Prostate gland (tissue), 2 donors: ENCODE measurements at regions not wholly inside any gene's neighbourhood (a gene's known extent, or its start where the extent isn't known, plus 50 kb on each side); places are given as distances from the start of the nearest gene placed in this dataset.
A peak's percentile ranks its signal among the peaks of the same experiment; 100 is the strongest.

ENCODE experiments used
- DNase-seq: peaks from one replicate; pipeline ENCODE4 v3.0.0-alpha.2; 2019; ENCODE audit warnings: low spot score
- H3K27ac ChIP-seq, 2 donors: fragments of 200-600 bp; sonication (generic); 2 replicates each; pipeline ENCODE4 v1.5.1; 2017 to 2019
- H3K27me3 ChIP-seq: fragments of 200-600 bp; sonication (generic); replicated peaks from 2 replicates; pipeline ENCODE4 v1.5.1; 2019; ENCODE audit not compliant: insufficient read depth
- H3K36me3 ChIP-seq, 2 donors: fragments of 200-600 bp; sonication (generic); 1 replicate in 1 of 2; 2 replicates in 1 of 2; pipeline versions ENCODE4 v1.5.1 to v1.8.1; 2017 to 2019
- H3K4me1 ChIP-seq: fragments of 200-600 bp; sonication (generic); replicated peaks from 2 replicates; pipeline ENCODE4 v1.5.1; 2019
- H3K4me3 ChIP-seq, 2 donors: fragments of 200-600 bp; sonication (generic); 2 replicates each; pipeline ENCODE4 v1.5.1; 2017 to 2019
- H3K9me3 ChIP-seq: fragments of 200-600 bp; sonication (generic); 2 replicates; pipeline ENCODE4 v1.5.1; 2017
- POLR2A ChIP-seq: fragments of 450-650 bp; IDR thresholded peaks from one replicate; pipeline ENCODE4 v1.6.1; 2016; ENCODE audit warnings: antibody characterized with exemption, mild to moderate bottlenecking
- POLR2AphosphoS5 ChIP-seq: sonication (generic); formaldehyde crosslinking; IDR thresholded peaks from one replicate; pipeline ENCODE4 v1.6.1; 2017; ENCODE audit warnings: antibody characterized with exemption
- WGBS: methylation state at CpG from one replicate; pipeline ENCODE4 v1.1.5; 2018; 5-methylcytosine and 5-hydroxymethylcytosine counted together
- intact Hi-C: fragments of 100-400 bp; cut with DNase I; formaldehyde crosslinking; loops from one replicate; pipeline ENCODE4 v1.14.2; 2022
- TF ChIP-seq, protein P1 (sequence below), 4 experiments: fragments of 200-600 bp in 2 of 4; fragments of 450-650 bp in 2 of 4; sonication (generic) in 2 of 4; IDR thresholded peaks; 1 replicate in 3 of 4; 2 replicates in 1 of 4; pipeline ENCODE4 v1.5.1; 2016 to 2019; ENCODE audit warnings: antibody characterized with exemption in 4 of 4, mild to moderate bottlenecking in 2 of 4, moderate library complexity in 2 of 4

DNA sequence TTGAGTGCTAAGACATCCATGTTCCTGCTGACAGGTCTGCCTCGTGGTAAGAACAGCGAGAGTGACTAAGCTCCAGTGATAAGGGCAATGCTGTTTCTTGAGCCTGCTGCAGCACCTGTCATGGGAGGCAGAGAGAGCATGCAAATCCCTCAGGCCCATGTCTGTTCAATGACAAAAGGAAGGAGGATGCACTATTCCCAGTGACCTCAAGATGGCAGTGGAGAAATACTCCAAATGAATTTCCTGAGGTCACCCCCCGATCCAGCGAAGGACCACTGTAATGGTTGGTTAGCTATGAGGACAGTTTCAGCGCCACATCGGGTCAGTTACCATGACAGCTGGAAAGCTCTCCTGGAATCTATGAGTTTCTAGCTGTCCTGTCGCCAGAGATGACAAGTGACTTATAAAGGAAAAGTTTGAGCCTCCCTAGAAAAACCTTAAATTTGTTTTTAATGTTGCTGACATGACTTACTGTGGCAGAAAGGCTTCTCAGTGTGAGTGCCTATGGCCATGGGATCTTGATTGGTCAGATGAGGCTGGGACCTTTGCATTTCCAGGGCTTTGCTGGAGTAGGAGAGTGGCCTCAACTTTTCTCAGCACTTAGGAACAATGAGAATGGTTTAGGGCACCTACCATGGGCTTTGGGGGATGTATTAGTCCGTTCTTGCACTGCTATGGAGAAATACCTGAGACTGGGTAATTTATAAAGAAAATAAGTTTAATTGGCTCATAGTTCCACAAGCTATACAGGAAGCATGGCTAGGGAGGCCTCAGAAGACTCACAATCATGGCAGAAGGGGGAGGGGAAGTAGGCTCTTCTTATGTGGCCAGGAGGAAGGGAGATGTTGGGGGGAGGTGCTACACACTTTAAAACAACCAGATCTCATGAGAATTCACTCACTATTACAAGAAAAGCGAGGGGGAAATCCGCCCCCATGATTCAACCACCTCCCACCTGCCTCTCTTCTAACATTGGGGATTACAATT lies 88.0 kb upstream of the TMEM260 start:
- WGBS: 33% methylated on average over 10 of the region's 10 CpGs
- no peaks in the 10 kb centered on the region for H3K4me1 ChIP-seq
- intact Hi-C loops: loop anchor here (5.0 kb wide), 1 partner anchor 821 kb away; no protein-coding TSS in a partner anchor
- DNase-seq: peak; percentile 19
- no peaks in the 10 kb centered on the region for H3K36me3 ChIP-seq
- H3K27me3 ChIP-seq: no peaks in the 10 kb centered on the region
- no peak overlapping the region for H3K27ac ChIP-seq
- H3K4me3 ChIP-seq: no peak overlapping the region
- no peaks in the 10 kb centered on the region for H3K9me3 ChIP-seq
- TF ChIP-seq POLR2AphosphoS5 (no peak), POLR2A (no peak)
- TF ChIP-seq, protein P1, sequence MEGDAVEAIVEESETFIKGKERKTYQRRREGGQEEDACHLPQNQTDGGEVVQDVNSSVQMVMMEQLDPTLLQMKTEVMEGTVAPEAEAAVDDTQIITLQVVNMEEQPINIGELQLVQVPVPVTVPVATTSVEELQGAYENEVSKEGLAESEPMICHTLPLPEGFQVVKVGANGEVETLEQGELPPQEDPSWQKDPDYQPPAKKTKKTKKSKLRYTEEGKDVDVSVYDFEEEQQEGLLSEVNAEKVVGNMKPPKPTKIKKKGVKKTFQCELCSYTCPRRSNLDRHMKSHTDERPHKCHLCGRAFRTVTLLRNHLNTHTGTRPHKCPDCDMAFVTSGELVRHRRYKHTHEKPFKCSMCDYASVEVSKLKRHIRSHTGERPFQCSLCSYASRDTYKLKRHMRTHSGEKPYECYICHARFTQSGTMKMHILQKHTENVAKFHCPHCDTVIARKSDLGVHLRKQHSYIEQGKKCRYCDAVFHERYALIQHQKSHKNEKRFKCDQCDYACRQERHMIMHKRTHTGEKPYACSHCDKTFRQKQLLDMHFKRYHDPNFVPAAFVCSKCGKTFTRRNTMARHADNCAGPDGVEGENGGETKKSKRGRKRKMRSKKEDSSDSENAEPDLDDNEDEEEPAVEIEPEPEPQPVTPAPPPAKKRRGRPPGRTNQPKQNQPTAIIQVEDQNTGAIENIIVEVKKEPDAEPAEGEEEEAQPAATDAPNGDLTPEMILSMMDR (IDR thresholded peaks at IDR 0.05): peak in 3 of 4 experiments; percentile 39 to 56 (median 51)

DNA sequence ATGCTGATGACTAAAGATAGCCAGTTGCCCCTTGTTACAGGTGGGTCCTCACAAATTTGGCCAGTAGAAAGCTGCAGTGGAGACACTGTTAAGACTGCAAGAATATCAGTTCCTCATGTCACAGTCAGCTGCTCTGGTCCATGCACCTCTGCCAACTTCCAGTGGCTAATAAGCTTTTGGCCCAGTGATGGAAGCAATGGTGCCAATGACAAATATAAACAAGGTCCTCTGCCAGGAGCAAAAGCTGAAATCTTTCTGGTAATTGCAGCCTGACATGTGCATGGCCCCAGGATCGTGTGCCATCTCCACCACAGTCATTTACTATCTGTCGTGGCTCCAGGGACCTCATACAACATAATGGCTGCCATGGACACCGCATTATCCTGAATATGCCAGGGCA lies 85.4 kb upstream of the TMEM260 start:
- Histone ChIP-seq H3K4me1 (no peaks in the 10 kb centered on the region), H3K27me3 (no peaks in the 10 kb centered on the region), H3K36me3 (no peaks in the 10 kb centered on the region), H3K4me3 (no peak overlapping the region), H3K9me3 (no peaks in the 10 kb centered on the region), H3K27ac (no peak overlapping the region)
- TF ChIP-seq POLR2AphosphoS5 (no peak), POLR2A (no peak)
- TF ChIP-seq, protein P1 (IDR thresholded peaks at IDR 0.05): no peak
- intact Hi-C loops: loop anchor here (5.0 kb wide), 1 partner anchor 818 kb away; no protein-coding TSS in a partner anchor
- WGBS: 77% methylated on average over 3 of the region's 3 CpGs
- DNase-seq: no peak

DNA sequence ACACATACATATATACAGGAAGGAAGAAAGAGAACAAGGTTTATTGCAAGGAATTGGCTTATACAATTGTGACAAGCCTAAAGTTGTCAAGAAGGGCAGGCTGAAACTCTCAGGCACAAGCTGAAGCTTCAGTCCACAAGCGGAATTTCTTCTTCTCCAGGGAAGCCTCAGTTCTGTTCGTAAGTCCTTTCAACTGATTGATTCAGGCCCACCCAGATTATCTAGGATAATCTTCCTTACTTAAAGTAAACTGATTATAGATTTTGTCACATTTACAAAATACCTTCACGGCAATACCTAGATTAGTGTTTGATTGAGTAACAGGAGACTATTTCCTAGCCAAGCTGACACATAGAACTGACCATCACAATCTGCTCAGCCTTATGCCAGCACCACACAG lies 81.5 kb upstream of the TMEM260 start:
- no peaks in the 10 kb centered on the region for H3K4me1 ChIP-seq
- TF ChIP-seq POLR2A: no peak
- TF ChIP-seq POLR2AphosphoS5: no peak
- TF ChIP-seq, protein P1 (IDR thresholded peaks at IDR 0.05): no peak
- no peaks in the 10 kb centered on the region for H3K27me3 ChIP-seq
- H3K27ac ChIP-seq: no peak overlapping the region
- intact Hi-C loops: no loop called here
- no peaks in the 10 kb centered on the region for H3K9me3 ChIP-seq
- H3K36me3 ChIP-seq: no peaks in the 10 kb centered on the region
- WGBS: 87% methylated on average over 3 of the region's 3 CpGs
- DNase-seq: no peak
- H3K4me3 ChIP-seq: no peak overlapping the region

DNA sequence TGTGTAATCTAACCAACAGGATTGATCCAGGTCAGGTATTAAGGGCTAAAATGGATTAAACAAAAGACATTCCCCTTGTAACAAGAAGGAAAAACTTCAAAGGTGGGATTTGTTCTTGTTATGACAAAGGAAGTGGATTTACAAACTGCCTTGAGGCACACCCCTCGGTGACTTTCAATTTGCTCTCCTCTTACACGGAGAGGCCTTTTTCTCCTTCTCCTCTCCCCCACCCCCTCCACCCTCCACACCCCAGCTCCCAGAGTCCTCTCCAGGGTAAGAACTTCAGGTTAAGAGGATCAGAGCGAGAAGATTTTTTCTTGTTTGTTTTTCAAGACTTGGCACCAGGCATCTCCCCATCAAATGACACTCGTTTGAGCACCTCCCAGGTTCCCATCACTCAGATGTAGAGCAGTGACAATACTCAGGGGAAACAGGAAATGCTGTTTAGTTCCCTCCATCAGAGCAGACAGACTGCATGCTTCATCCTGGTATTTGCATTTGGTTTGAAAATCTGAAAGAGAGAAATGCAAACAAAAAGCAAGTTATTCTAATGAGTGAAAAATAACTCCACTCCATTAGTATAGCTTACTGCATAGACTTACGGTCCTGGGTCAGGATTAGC lies 77.6 kb upstream of the TMEM260 start:
- 26% methylated on average over 5 of the region's 5 CpGs for WGBS
- intact Hi-C loops: no loop called here
- TF ChIP-seq POLR2A (no peak), POLR2AphosphoS5 (no peak)
- TF ChIP-seq, protein P1 (IDR thresholded peaks at IDR 0.05): no peak

More for the DNA sequence above, 77.6 kb upstream of the TMEM260 start:
- Histone ChIP-seq H3K27ac (no peak overlapping the region), H3K27me3 (no peaks in the 10 kb centered on the region), H3K9me3 (no peaks in the 10 kb centered on the region), H3K36me3 (no peaks in the 10 kb centered on the region), H3K4me1 (no peaks in the 10 kb centered on the region), H3K4me3 (no peak overlapping the region)
- DNase-seq: no peak
